CD4-positive, alpha-beta T cell (primary cell): ENCODE measurements at regions not wholly inside any gene's neighbourhood (a gene's known extent, or its start where the extent isn't known, plus 50 kb on each side); places are given as distances from the start of the nearest gene placed in this dataset.

ENCODE experiments used
- ATAC-seq: fragments of 200-7000 bp; cut with Tn5 transposase; one replicate; pipeline ENCODE4 v1.10.0; 2022; ENCODE audit warnings: mild to moderate bottlenecking; ENCODE audit not compliant: poor library complexity
- CTCF ChIA-PET: fragments of 350-600 bp; sonication (Branson Sonifier 250); formaldehyde crosslinking; loops from one replicate; lab custom pipeline; 2021; ENCODE audit warnings: antibody characterized with exemption, inconsistent platforms; lab: Charles Lee
- POLR2A ChIA-PET: fragments of 350-600 bp; sonication (Branson Sonifier 250); formaldehyde crosslinking; loops from one replicate; lab custom pipeline; 2021; ENCODE audit warnings: antibody characterized with exemption, inconsistent platforms; lab: Charles Lee
- DNase-seq, 14 experiments: peaks; one replicate each; pipeline ENCODE4 v3.0.0-alpha.2; 2013 to 2020; ENCODE audit warnings: mixed read lengths in 2 of 14
- H3K27ac ChIP-seq, 2 donors: one replicate each; pipeline versions ENCODE4 v1.5.1 to v1.7.0; 2013; ENCODE audit warnings: low read length in 2 of 2, low read depth in 1 of 2, mild to moderate bottlenecking in 1 of 2
- H3K27me3 ChIP-seq, 2 experiments: 1 replicate in 1 of 2; 2 replicates in 1 of 2; pipeline versions ENCODE4 v1.6.1 to v1.7.0; 2013; ENCODE audit warnings: low read length in 2 of 2, control low read depth in 1 of 2, mild to moderate bottlenecking in 1 of 2, moderate library complexity in 1 of 2; ENCODE audit not compliant: insufficient read depth in 2 of 2, control insufficient read depth in 1 of 2
- H3K36me3 ChIP-seq: one replicate; pipeline ENCODE4 v1.6.1; 2013; ENCODE audit warnings: low read length, control low read depth; ENCODE audit not compliant: insufficient read depth
- H3K4me1 ChIP-seq: one replicate; pipeline ENCODE4 v1.6.1; 2013; ENCODE audit warnings: low read length, control low read depth; ENCODE audit not compliant: insufficient read depth
- H3K4me3 ChIP-seq: one replicate; pipeline ENCODE4 v1.5.1; 2013; ENCODE audit warnings: mild to moderate bottlenecking, low read length, moderate library complexity
- H3K9me3 ChIP-seq, 2 experiments: 1 replicate in 1 of 2; 2 replicates in 1 of 2; pipeline versions ENCODE4 v1.6.1 to v1.7.0; 2013; ENCODE audit warnings: low read length in 2 of 2, mild to moderate bottlenecking in 2 of 2, control low read depth in 1 of 2, moderate library complexity in 1 of 2; ENCODE audit not compliant: control insufficient read depth in 1 of 2, insufficient read depth in 1 of 2
- H3K27ac Mint-ChIP-seq: one replicate; pipeline ENCODE4 v1.8.0; 2020; ENCODE audit warnings: mixed read lengths
- H3K27me3 Mint-ChIP-seq: one replicate; pipeline ENCODE4 v1.8.0; 2021; ENCODE audit warnings: mixed read lengths
- H3K36me3 Mint-ChIP-seq: one replicate; pipeline ENCODE4 v1.8.0; 2021; ENCODE audit warnings: low read depth, mixed read lengths
- H3K4me1 Mint-ChIP-seq: one replicate; pipeline ENCODE4 v1.8.0; 2021; ENCODE audit warnings: low read depth, mixed read lengths
- H3K4me3 Mint-ChIP-seq: one replicate; pipeline ENCODE4 v1.8.0; 2020; ENCODE audit warnings: mild to moderate bottlenecking, mixed read lengths
- H3K9me3 Mint-ChIP-seq: one replicate; pipeline ENCODE4 v1.8.0; 2020; ENCODE audit warnings: mixed read lengths
- intact Hi-C, 2 experiments: fragments of 100-400 bp; cut with DNase I in 1 of 2; cut with micrococcal nuclease in 1 of 2; formaldehyde crosslinking; loops; one replicate each; pipeline versions ENCODE4 v1.15.1 to v1.9.0; 2023 to 2025; cut with DNase I, micrococcal nuclease
- TF ChIP-seq, protein P1 (sequence below): fragments of 200-600 bp; IDR thresholded peaks from one replicate; pipeline ENCODE4 v1.8.0; 2022; ENCODE audit warnings: antibody characterized with exemption, mild to moderate bottlenecking

DNA sequence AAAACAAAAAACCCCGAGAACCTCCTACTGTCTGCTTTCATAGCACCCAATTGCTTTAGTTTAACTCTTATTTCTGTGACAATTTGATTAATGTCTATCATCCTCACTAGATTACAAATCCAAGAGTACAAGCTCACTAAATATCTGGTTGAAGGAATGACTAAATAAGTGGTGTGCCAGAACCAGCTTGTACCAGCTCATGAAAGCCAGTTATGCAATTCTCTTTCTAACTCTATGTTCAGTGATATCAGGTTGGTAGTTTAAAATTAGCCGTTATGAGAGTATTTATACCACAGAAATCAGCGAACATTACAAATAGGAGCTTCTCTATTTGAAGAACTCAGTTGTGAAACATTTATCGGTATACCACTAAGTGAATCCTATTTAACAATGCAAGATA lies 137.2 kb upstream of the MITF start:
- Mint-ChIP-seq H3K4me3 (no peak overlapping the region), H3K9me3 (peaks cover 2% of the 10 kb centered on the region), H3K27ac (no peak overlapping the region), H3K36me3 (no peaks in the 10 kb centered on the region), H3K4me1 (no peaks in the 10 kb centered on the region), H3K27me3 (no peaks in the 10 kb centered on the region)
- intact Hi-C loops: no loop called here
- Histone ChIP-seq H3K4me3 (no peak overlapping the region), H3K36me3 (no peaks in the 10 kb centered on the region), H3K27me3 (no peaks in the 10 kb centered on the region), H3K27ac (no peak overlapping the region), H3K9me3 (peaks cover 0 to 3% of the 10 kb centered on the region in 2 experiments), H3K4me1 (no peaks in the 10 kb centered on the region)
- DNase-seq (no peak), ATAC-seq (no peak)
- TF ChIP-seq, protein P1, sequence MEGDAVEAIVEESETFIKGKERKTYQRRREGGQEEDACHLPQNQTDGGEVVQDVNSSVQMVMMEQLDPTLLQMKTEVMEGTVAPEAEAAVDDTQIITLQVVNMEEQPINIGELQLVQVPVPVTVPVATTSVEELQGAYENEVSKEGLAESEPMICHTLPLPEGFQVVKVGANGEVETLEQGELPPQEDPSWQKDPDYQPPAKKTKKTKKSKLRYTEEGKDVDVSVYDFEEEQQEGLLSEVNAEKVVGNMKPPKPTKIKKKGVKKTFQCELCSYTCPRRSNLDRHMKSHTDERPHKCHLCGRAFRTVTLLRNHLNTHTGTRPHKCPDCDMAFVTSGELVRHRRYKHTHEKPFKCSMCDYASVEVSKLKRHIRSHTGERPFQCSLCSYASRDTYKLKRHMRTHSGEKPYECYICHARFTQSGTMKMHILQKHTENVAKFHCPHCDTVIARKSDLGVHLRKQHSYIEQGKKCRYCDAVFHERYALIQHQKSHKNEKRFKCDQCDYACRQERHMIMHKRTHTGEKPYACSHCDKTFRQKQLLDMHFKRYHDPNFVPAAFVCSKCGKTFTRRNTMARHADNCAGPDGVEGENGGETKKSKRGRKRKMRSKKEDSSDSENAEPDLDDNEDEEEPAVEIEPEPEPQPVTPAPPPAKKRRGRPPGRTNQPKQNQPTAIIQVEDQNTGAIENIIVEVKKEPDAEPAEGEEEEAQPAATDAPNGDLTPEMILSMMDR: no peak
- CTCF ChIA-PET: no interaction called here
- POLR2A ChIA-PET: no interaction called here

DNA sequence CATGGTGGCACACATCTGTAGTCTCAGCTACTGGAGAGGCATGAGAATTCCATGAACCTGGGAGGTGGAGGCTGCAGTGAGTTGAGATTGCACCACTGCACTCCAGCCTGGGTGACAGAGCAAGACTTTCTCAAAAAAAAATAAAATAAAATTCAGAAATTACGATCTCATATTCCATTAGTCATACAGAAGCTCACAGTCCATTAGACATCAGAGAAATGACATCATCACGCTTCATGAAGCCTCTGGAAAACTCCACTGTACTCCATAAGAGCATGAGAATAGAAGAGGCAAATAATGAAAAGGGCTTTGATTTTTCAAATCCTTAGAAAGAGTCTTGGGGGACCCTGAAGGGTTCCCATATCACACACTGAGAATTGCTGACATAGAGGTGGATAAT lies 145.0 kb upstream of the MITF start:
- Histone ChIP-seq H3K9me3 (no peaks in the 10 kb centered on the region), H3K36me3 (no peaks in the 10 kb centered on the region), H3K27ac (no peak overlapping the region), H3K27me3 (no peaks in the 10 kb centered on the region), H3K4me3 (no peak overlapping the region), H3K4me1 (no peaks in the 10 kb centered on the region)
- ChIA-PET POLR2A (no interaction called here), CTCF (no interaction called here)
- Mint-ChIP-seq H3K36me3 (no peaks in the 10 kb centered on the region), H3K9me3 (no peaks in the 10 kb centered on the region), H3K4me3 (no peak overlapping the region), H3K27me3 (peaks cover 4% of the 10 kb centered on the region), H3K4me1 (no peaks in the 10 kb centered on the region), H3K27ac (no peak overlapping the region)
- TF ChIP-seq, protein P1: no peak
- no peak for DNase-seq
- ATAC-seq: no peak
- intact Hi-C loops: no loop called here

DNA sequence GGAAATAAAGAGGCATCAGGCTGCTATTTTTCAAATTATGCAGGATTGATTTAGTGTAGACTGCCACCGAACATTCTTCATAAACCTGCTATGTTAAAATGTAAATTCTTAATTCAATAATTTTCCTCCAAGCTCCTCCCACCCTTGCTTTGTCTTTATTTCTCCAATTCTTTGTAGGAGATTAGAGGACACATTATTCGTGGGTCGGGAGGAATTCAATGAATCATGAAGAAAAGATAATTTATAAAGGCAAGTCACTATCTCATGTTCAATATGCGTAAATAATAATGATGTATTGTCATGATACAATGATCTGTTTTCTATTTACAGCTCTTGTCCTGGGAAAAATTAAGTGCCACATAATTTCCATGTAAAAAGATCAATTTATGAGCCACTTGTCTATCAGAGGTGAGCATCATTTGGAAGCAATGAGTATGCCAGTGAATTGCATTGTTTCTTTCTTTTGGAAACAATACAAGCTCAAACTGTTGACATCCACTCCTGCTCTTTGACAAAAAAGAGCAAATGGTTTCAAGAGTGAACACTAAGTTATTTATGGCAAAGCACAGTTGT lies 148.0 kb upstream of the MITF start:
- POLR2A ChIA-PET: no interaction called here
- intact Hi-C loops: no loop called here
- Mint-ChIP-seq H3K27ac (no peak overlapping the region), H3K36me3 (no peaks in the 10 kb centered on the region), H3K27me3 (peaks cover 4% of the 10 kb centered on the region), H3K9me3 (peaks cover 6% of the 10 kb centered on the region), H3K4me1 (no peaks in the 10 kb centered on the region), H3K4me3 (no peak overlapping the region)
- Histone ChIP-seq H3K36me3 (no peaks in the 10 kb centered on the region), H3K27me3 (no peaks in the 10 kb centered on the region), H3K27ac (no peak overlapping the region), H3K4me1 (no peaks in the 10 kb centered on the region), H3K4me3 (no peak overlapping the region), H3K9me3 (peaks cover under 1 to 5% of the 10 kb centered on the region in 2 experiments)
- ATAC-seq: no peak
- TF ChIP-seq, protein P1: no peak
- DNase-seq: no peak
- CTCF ChIA-PET: interaction anchor here (1.2 kb wide), 1 partner anchor 9 kb away, joined by 3 read pairs; no protein-coding TSS in a partner anchor
